Neural progenitor cell (in vitro differentiated cells): ENCODE measurements at regions not wholly inside any gene's neighbourhood (a gene's known extent, or its start where the extent isn't known, plus 50 kb on each side); places are given as distances from the start of the nearest gene placed in this dataset.

Experiments
- EZH2phosphoT487 ChIP-seq: fragments of 200-600 bp; sonication (generic); IDR thresholded peaks from 2 replicates; pipeline ENCODE4 v1.6.1; 2017; ENCODE audit warnings: antibody characterized with exemption
- TF ChIP-seq, protein P1 (sequence below): fragments of 200-600 bp; sonication (generic); IDR thresholded peaks from 2 replicates; pipeline ENCODE4 v1.5.1; 2017; ENCODE audit warnings: antibody characterized with exemption, mild to moderate bottlenecking

- TF ChIP-seq, protein P1, sequence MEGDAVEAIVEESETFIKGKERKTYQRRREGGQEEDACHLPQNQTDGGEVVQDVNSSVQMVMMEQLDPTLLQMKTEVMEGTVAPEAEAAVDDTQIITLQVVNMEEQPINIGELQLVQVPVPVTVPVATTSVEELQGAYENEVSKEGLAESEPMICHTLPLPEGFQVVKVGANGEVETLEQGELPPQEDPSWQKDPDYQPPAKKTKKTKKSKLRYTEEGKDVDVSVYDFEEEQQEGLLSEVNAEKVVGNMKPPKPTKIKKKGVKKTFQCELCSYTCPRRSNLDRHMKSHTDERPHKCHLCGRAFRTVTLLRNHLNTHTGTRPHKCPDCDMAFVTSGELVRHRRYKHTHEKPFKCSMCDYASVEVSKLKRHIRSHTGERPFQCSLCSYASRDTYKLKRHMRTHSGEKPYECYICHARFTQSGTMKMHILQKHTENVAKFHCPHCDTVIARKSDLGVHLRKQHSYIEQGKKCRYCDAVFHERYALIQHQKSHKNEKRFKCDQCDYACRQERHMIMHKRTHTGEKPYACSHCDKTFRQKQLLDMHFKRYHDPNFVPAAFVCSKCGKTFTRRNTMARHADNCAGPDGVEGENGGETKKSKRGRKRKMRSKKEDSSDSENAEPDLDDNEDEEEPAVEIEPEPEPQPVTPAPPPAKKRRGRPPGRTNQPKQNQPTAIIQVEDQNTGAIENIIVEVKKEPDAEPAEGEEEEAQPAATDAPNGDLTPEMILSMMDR: no peak
- TF ChIP-seq EZH2phosphoT487: no peak
Measured at GRCh38 chr7:47710201-47710935, 128.5 kb upstream of the TNS3 start.
